ENCODE measurements at regions not wholly inside any gene's neighbourhood (a gene's known extent, or its start where the extent isn't known, plus 50 kb on each side); places are given as distances from the start of the nearest gene placed in this dataset.

- no peak for DNase-seq
Measured at GRCh38 chr11:92276773-92277172, 52.2 kb downstream of the FAT3 start.

- no peak for DNase-seq
Measured at GRCh38 chr11:92277871-92278270, 53.3 kb downstream of the FAT3 start.

GRCh38 chr11:92278791-92279433 is 54.3 kb downstream of the FAT3 start:
- no peak for DNase-seq

- DNase-seq = no peak
Measured at GRCh38 chr11:92284107-92284506, 59.5 kb downstream of the FAT3 start.

- DNase-seq = no peak
Measured at GRCh38 chr11:92284558-92284957, 59.9 kb downstream of the FAT3 start.

- DNase-seq = no peak
Measured at GRCh38 chr11:92285776-92286175, 61.2 kb downstream of the FAT3 start.

- DNase-seq = no peak
Measured at GRCh38 chr11:92286709-92287108, 62.1 kb downstream of the FAT3 start.

- DNase-seq = no peak
Measured at GRCh38 chr11:92295175-92296137, 70.8 kb downstream of the FAT3 start.

- DNase-seq = no peak
Measured at GRCh38 chr11:92296138-92296515, 71.5 kb downstream of the FAT3 start.

- no peak for DNase-seq
Measured at GRCh38 chr11:92297567-92298553, 73.2 kb downstream of the FAT3 start.

GRCh38 chr11:92300876-92301275 is 76.3 kb downstream of the FAT3 start:
- DNase-seq = no peak

GRCh38 chr11:92302770-92303169 is 78.2 kb downstream of the FAT3 start:
- DNase-seq = no peak

GRCh38 chr11:92304271-92304670 is 79.7 kb downstream of the FAT3 start:
- DNase-seq = no peak

- no peak for DNase-seq
Measured at GRCh38 chr11:92306966-92307510, 82.4 kb downstream of the FAT3 start.

GRCh38 chr11:92308366-92308765 is 83.7 kb downstream of the FAT3 start:
- no peak for DNase-seq

GRCh38 chr11:92311616-92312449 is 87.2 kb downstream of the FAT3 start:
- DNase-seq = no peak

GRCh38 chr11:92313784-92314183 is 89.2 kb downstream of the FAT3 start:
- DNase-seq = no peak

GRCh38 chr11:92314499-92314898 is 89.9 kb downstream of the FAT3 start:
- DNase-seq = no peak

GRCh38 chr11:92316106-92316809 is 91.6 kb downstream of the FAT3 start:
- no peak for DNase-seq

GRCh38 chr11:92317222-92317621 is 92.6 kb downstream of the FAT3 start:
- no peak for DNase-seq

GRCh38 chr11:92317721-92318120 is 93.1 kb downstream of the FAT3 start:
- DNase-seq = no peak
